GM06990 (cell line): ENCODE measurements at regions not wholly inside any gene's neighbourhood (a gene's known extent, or its start where the extent isn't known, plus 50 kb on each side); places are given as distances from the start of the nearest gene placed in this dataset.

Experiments
- DNase-seq: peaks from one replicate; pipeline ENCODE4 v3.0.0-alpha.2; 2011; ENCODE audit not compliant: insufficient read length; ENCODE audit errors: extremely low read depth
- H3K27me3 ChIP-seq: replicated peaks from 2 replicates; pipeline ENCODE4 v1.6.0; 2011; ENCODE audit warnings: low read length; ENCODE audit not compliant: control insufficient read depth, insufficient read depth
- H3K36me3 ChIP-seq: 2 replicates; pipeline ENCODE4 v1.5.1; 2011; ENCODE audit warnings: low read length; ENCODE audit not compliant: control insufficient read depth, insufficient read depth
- H3K4me3 ChIP-seq: replicated peaks from 2 replicates; pipeline ENCODE4 v1.5.1; 2011; ENCODE audit warnings: low read depth, mild to moderate bottlenecking, control low read depth, low read length
- CTCF ChIP-seq: IDR thresholded peaks from 2 replicates; pipeline ENCODE4 v1.5.1; 2011; ENCODE audit warnings: low read length, control low read depth, mild to moderate bottlenecking, inconsistent platforms; ENCODE audit not compliant: insufficient read depth, poor library complexity, severe bottlenecking

- TF ChIP-seq CTCF, result no peak
- DNase-seq, result no peak
- Histone ChIP-seq H3K4me3 (no peak overlapping the region), H3K27me3 (no peaks in the 10 kb centered on the region), H3K36me3 (no peaks in the 10 kb centered on the region)
These were observed 425.6 kb upstream of the SALL1 start for GRCh38 chr16:51576498-51577195.

GRCh38 chr16:51573191-51573590, 422.1 kb upstream of the SALL1 start:
- DNase-seq, result no peak
- TF ChIP-seq CTCF, result no peak
- Histone ChIP-seq H3K4me3 (no peak overlapping the region), H3K27me3 (no peaks in the 10 kb centered on the region), H3K36me3 (no peaks in the 10 kb centered on the region)

GRCh38 chr16:51569203-51569931, 418.3 kb upstream of the SALL1 start:
- TF ChIP-seq CTCF, result no peak

GRCh38 chr16:51567911-51568310, 416.8 kb upstream of the SALL1 start:
- Histone ChIP-seq H3K36me3 (no peaks in the 10 kb centered on the region), H3K4me3 (no peak overlapping the region), H3K27me3 (no peaks in the 10 kb centered on the region)
- TF ChIP-seq CTCF, result no peak
- DNase-seq, result no peak

More at GRCh38 chr16:51569203-51569931, 418.3 kb upstream of the SALL1 start:
- Histone ChIP-seq H3K4me3 (no peak overlapping the region), H3K36me3 (no peaks in the 10 kb centered on the region), H3K27me3 (no peaks in the 10 kb centered on the region)
- no peak for DNase-seq

GRCh38 chr16:51565184-51565583, 414.1 kb upstream of the SALL1 start:
- DNase-seq, result no peak
- no peak for TF ChIP-seq CTCF
- Histone ChIP-seq H3K4me3 (no peak overlapping the region), H3K36me3 (no peaks in the 10 kb centered on the region), H3K27me3 (no peaks in the 10 kb centered on the region)
